Esophagus muscularis mucosa (tissue), 4 donors: ENCODE measurements at regions not wholly inside any gene's neighbourhood (a gene's known extent, or its start where the extent isn't known, plus 50 kb on each side); places are given as distances from the start of the nearest gene placed in this dataset.

Experiments
- EP300 ChIP-seq: sonication (generic); formaldehyde crosslinking; IDR thresholded peaks from one replicate; pipeline ENCODE4 v1.6.1; 2017; ENCODE audit warnings: antibody characterized with exemption
- POLR2AphosphoS5 ChIP-seq, 2 donors: sonication (generic); formaldehyde crosslinking; IDR thresholded peaks; one replicate each; pipeline ENCODE4 v1.6.1; 2017; ENCODE audit warnings: antibody characterized with exemption in 2 of 2
- TF ChIP-seq, protein P1 (sequence below), 3 experiments: fragments of 200-600 bp in 2 of 3; fragments of 450-650 bp in 1 of 3; sonication (generic) in 2 of 3; IDR thresholded peaks; one replicate each; pipeline ENCODE4 v1.5.1; 2017 to 2019; ENCODE audit warnings: antibody characterized with exemption in 3 of 3, mild to moderate bottlenecking in 2 of 3, moderate library complexity in 1 of 3

DNA sequence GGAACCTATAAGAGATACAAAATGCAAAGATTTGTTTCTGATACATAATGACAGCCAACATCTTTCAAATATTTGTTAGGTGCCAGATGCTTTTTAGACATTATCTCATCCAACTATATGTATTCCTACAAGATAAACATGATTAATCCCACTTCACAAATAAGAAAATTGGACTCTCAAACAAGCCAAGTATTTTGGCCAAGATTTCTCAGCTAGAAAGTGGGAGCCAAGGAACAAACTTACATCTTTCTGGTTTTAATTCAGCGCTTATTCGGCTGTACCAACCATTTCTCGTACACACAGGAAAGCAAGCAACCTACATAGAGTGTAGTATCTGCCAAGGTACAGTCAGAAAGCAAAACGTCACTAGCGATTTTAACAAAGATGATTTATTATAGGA is 85.7 kb upstream of the SERP2 start:
- TF ChIP-seq, protein P1, sequence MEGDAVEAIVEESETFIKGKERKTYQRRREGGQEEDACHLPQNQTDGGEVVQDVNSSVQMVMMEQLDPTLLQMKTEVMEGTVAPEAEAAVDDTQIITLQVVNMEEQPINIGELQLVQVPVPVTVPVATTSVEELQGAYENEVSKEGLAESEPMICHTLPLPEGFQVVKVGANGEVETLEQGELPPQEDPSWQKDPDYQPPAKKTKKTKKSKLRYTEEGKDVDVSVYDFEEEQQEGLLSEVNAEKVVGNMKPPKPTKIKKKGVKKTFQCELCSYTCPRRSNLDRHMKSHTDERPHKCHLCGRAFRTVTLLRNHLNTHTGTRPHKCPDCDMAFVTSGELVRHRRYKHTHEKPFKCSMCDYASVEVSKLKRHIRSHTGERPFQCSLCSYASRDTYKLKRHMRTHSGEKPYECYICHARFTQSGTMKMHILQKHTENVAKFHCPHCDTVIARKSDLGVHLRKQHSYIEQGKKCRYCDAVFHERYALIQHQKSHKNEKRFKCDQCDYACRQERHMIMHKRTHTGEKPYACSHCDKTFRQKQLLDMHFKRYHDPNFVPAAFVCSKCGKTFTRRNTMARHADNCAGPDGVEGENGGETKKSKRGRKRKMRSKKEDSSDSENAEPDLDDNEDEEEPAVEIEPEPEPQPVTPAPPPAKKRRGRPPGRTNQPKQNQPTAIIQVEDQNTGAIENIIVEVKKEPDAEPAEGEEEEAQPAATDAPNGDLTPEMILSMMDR (IDR thresholded peaks at IDR 0.05): no peak
- no peak for TF ChIP-seq POLR2AphosphoS5 (IDR thresholded peaks at IDR 0.05)
- no peak for TF ChIP-seq EP300
